Gastrocnemius medialis (tissue), 4 donors: ENCODE measurements at regions not wholly inside any gene's neighbourhood (a gene's known extent, or its start where the extent isn't known, plus 50 kb on each side); places are given as distances from the start of the nearest gene placed in this dataset.

ENCODE experiments used
- CTCF ChIP-seq, 5 experiments: fragments of 450-650 bp in 3 of 5; fragments of 200-600 bp in 2 of 5; sonication (generic) in 2 of 5; IDR thresholded peaks in 4 of 5; conservative IDR thresholded peaks in 1 of 5; 1 replicate in 4 of 5; 2 replicates in 1 of 5; pipeline ENCODE4 v1.5.1; 2016 to 2019; ENCODE audit warnings: antibody characterized with exemption in 5 of 5, mild to moderate bottlenecking in 3 of 5, moderate library complexity in 3 of 5
- POLR2A ChIP-seq, 2 donors: fragments of 450-650 bp; IDR thresholded peaks; one replicate each; pipeline ENCODE4 v1.6.1; 2017; ENCODE audit warnings: antibody characterized with exemption in 2 of 2, mild to moderate bottlenecking in 2 of 2, moderate library complexity in 2 of 2

- TF ChIP-seq CTCF (IDR thresholded peaks at IDR 0.05 in 4 of 5, conservative IDR thresholded peaks at IDR 0.05 in 1 of 5) (no peak), POLR2A (IDR thresholded peaks at IDR 0.05) (no peak)
Measured at GRCh38 chrX:14300376-14300775, 229.0 kb upstream of the GLRA2 start.
